Activated T-helper 1 cell treated with Interleukin-2 at 50 U/mL for 16 hours (primary cell): ENCODE measurements at regions not wholly inside any gene's neighbourhood (a gene's known extent, or its start where the extent isn't known, plus 50 kb on each side); places are given as distances from the start of the nearest gene placed in this dataset.
"Not testable (repeated sequence)": the region's sequence is repeated elsewhere in the genome, so short reads cannot be mapped to it uniquely, and the experiment has no call there.

Source experiments
- DNase-seq: peaks from one replicate; pipeline ENCODE4 v3.0.0-alpha.2; 2020; ENCODE audit warnings: low read depth

DNA sequence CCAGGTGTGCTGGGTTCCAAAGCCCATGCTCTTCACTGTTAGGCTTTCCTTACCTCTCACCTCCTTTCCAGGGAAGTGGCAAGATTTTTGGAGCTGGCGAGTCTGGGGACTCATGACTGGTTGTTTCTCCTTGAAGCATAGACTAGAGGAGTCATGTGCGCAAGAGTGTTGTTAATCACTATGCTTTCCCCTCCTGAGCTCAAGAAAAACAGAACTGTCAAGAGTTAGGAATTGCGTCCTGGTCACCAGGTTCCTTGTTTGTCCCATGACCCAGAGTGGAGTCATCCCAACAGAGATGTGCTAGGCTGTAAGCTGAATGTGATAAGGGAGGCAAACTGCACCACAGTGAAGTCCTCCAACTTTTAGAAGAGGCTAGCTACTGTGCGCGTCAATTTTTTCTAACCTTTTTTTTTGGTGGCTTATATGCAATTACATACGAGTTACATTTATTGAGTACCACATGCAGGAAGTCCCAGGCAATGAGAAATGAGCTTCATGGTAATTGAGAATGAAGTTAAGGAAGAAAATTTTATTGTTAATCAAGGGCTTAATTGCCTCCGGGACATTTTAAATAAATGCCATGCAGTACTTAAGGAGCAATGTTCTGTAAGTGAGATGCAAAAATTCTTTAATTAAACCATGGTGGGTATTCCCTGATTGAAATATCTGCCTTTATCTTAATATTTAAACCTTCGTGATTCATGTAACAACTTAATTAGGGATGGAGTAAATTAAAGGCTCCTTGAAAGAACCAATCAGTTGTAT is 233.9 kb downstream of the ZIC5 start:
- no peak for DNase-seq

DNA sequence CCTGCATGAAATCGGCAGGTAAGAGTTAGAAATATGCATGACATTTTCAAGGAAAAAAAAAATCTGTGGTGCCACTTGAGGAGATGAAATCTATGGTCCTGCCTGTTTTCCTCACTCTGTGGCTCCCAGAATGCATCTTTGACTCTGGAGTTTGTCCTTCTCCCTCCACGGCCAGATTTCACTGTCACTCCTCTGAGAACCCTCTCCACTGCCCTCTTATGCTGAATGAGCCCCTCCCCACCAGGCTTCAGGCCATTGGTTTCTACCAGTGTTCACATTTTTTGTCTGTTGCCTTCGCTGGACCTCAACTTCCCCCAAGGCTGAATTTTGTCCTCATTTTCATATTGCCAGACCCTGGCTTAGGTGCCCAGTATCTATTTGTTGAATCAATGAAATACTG is 235.0 kb downstream of the ZIC5 start:
- DNase-seq, result no peak

DNA sequence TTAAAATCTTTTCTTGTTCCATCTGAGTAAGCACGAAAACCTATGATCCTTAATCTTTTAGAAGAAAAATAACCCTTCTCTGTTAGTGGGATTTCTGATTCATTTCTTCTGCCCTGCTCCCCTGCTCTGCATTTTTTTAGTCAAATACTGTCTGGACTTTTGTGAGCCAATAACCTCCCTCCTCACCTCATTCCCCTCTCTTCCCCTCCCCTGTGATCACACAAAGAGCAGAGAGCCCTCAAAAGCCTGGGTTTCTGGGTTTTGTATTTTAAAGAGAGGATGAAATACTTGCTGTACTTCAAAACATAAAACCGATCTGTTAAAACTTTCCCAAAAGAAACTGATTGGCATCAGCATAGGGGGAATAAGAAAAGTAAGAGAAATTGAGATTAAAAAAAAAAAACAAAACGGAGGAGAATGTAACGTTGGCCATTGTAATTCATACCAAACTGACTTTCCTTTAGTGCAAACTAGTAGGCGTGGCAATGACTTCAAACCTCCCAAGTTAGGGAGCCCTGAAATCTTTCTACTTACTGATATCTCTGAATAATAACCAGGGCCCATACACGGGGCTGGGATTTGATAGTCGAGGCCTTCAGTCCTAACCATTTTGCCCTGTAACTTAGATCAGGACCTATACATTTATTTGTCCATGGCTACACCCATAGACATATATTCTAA is 232.9 kb downstream of the TM9SF2 start:
- DNase-seq, result no peak

DNA sequence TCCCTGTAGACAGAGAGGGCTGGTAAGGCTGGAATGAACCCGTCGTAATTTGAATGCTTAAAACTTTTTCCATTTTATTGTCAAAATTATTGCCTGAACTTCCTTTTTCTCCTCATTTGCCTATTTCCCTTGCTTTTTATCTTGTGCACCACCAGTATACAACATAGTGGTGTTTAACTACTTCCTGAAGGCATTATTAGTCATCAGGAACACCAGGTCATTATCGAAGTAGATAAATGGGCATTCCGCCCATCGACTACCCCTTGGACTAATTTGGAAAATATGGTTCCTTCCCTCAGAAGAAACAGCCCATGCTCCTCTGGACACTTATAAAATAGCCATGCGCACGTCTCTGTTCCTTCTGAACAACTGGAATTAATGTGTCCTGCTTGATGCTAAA is 232.1 kb downstream of the TM9SF2 start:
- no peak for DNase-seq

DNA sequence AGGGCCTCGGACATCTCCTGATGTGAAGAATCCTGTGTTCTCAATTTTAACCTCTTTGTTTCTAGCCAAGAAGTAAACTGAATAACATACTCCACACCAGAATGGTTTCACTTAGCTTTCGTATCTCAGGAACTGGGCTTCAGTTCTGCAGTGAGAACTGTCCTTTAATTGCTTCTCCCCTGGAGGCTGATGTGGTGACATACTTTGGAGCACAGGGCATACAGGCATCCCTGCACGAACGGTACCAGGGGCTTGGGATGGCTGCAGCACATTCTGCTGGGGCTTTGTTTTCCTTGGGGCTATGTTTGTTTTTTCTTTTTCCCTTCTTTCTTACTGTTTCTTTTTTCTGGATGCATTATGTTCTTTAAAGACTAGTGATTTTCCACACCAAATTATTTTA is 230.5 kb downstream of the TM9SF2 start:
- no peak for DNase-seq

DNA sequence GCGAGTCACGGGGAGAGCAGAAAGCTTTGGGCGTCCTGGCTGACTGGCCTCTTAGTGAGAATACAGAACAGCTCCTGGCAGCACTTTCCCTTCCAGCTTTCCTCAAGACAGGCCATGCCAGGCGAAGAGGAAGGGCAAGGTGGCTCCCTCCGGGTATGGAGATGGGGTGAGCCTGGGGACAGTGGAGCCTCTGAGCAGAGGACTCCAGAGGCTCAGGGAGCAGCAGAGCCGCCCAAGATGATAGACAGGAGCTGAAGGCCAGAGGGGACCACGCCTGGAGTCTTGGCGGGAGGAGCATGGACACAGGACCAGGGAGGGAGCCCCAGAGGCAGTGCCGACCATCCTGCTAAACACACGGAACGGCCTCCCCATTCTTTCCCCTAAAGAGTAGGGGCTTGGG is 229.1 kb downstream of the TM9SF2 start:
- no peak for DNase-seq

DNA sequence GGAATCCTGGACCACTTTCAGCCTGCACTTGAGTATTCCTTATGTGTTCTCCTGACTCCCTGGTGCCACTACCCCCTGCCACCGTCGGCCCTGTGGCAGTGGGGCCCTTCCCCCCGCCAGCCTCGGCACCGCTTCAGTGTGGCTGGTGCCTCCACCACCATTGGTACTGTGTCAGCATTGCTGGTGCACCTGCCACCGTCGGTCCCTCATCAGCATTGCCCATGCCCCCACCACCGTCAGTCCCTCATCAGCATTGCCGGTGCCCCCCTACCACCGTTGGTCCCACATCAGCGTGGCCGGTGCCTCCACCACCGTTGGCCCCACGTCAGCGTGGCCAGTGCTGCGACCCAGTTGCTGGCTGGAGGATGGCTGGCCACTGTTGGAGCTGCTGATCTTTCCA is 228.5 kb downstream of the TM9SF2 start:
- DNase-seq, result no peak

DNA sequence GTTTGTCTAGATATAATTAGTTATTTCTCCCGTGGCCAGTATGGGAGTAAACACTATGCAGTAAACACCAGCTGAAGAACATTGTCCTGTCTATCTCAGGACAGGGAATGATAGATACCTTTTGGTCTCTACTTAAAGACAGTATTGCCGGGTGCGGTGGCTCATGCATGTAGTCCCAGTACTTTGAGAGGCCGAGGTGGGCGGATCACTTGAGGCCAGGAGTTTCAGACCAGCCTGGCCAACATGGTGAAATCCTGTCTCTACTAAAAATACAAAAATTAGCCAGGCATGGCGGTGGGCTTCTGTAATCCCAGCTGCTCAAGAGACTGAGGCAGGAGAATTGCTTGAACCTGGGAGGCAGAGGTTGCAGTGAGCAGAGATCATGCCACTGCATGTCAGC is 226.4 kb downstream of the TM9SF2 start:
- DNase-seq, result not testable (repeated sequence)

DNA sequence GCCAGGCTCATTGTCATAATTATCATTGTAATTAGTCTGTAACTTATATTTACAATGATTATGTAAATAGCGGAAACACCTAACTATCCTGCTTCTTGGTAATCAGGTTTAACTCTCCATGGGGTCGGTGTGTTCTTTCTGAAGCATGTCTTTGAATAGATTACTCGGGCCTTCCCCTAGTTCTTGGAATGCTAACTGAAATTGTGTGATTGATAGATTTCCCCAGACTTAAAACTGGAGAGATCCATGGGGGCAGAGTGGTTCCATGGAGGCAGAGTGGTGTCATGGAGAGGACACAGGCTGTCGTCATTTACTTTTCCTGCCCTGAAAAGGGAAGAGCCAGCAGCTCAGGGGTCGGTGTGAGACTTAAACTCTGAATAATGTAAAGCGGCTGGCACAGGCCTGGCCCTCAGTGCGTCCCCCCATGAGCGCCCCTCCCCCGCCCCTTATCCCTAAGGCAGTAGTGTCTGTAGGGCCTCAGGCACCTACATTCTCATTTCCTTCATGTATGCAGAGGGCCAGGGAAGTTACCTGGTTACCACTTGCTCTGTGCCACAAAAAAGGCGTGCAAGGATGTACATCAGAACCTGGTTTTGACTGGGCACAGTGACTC is 225.1 kb downstream of the TM9SF2 start:
- DNase-seq, result no peak

DNA sequence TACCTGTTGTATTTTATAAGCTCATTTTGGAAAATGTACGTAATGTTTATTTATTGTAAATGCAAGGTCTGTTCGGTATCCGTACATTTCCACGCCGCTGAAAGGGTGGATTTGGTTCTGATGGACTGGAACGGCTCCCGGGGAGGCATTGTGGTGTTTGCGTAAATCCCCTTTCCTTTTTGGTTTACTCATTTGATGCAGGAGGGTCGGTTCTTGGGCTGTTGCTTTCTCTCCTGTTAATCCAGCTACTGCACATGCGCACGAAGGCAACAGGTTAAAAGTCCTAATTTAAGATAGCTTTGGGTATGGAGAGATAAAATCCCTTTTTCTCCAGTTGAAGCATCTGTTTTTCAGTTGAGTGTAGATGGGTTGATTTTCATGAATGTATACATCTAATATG is 224.4 kb downstream of the TM9SF2 start:
- no peak for DNase-seq

DNA sequence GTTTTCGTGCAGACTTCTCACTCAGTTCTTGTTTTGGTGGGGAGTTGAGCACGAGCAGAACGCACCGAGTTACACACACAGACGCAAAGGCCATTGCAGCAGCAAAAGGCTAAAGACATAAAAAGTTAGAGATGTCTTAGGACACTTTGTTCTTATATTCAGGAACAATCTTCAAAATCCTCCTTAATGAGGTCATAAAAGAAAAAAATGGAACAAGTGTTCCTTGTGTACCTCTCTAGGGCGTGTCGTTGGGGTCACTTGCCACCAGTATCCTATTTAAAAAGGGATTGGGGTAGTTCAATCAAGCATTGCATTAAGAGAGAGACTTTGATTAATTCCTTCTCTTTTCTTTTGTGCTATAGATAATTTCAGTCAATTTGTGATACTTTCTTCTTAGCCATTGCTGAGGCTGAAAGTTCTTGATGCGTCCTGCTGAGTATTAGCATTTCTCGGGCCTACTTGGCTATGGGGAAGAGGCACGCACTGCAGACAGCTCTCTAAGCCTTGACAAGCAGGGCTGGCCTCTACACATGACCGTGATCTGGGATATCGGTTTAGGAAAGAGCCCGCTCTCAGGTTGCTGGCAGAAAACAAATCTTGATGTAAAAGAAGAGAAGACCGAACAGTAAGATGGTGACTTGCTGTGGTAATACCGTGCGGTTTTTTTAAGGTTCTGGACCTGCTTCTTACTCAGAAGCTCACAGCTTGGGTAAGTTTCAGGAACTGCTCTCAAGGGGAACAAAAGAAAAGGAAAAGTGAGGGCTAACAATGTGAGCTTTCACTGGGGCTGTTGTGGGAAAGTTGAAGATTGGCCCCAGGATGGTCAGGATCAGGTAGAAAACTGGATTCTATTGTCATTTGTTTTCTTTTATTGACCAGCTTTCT is 223.6 kb downstream of the TM9SF2 start:
- no peak for DNase-seq

DNA sequence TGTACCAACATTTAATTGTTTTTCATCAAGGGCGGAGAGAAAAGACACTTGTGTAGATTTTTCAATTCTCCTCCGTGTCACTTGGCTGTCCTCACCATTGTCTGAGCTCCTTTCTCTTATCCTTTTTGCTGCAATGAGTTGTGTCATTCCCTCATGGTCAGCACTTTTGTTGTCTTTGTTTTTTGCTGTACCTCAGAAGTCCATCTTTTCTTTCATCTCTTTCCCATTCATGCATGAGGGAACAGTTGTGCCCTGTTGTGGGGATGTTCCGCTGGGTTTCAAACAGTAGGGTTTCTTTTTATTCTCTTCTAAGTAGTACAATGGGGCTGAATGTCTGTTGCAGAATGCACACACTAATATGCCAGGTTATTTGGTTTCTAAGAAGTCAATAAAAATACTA is 222.6 kb downstream of the TM9SF2 start:
- no peak for DNase-seq

DNA sequence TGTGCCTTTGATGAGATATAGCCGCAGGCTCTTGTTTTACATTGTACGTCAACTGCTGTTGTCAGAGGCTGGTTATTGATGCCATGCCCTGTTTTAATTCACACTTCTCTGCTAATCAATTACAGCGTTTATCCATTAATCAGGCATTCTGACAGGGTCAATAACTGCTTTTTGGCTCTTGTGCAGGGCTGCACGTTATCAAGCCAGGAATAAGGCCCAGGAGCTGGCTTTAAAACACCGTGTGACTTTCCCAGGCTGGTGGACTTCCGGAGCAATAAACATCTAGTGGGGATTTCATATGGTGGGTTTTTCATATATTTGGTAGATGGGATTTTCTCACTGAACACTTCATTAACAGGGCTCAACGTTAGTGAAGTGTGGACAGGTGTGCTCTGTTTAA is 221.7 kb downstream of the TM9SF2 start:
- no peak for DNase-seq

DNA sequence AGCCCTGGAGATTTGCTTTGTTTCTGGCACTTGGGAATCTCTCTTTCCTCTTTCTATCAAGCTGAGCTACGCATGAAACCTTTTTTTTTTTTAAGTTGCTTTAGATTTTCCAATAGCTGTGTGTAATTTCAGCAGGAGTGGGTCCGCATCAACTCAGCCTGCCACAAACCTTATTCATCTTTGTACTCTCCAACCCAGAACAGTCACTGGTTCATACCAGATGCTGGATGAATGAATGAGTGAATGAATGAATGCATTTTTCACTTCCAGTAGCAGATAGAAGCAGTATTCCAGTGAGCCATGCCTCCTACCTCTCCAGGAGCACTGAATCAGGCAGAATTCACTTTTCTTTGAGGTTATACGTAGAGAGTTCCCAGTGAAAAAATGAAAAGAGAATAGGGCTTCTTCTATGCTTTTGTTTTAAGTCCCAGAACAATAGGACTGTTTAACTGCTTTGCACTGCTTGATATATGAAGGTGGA is 221.1 kb downstream of the TM9SF2 start:
- no peak for DNase-seq

DNA sequence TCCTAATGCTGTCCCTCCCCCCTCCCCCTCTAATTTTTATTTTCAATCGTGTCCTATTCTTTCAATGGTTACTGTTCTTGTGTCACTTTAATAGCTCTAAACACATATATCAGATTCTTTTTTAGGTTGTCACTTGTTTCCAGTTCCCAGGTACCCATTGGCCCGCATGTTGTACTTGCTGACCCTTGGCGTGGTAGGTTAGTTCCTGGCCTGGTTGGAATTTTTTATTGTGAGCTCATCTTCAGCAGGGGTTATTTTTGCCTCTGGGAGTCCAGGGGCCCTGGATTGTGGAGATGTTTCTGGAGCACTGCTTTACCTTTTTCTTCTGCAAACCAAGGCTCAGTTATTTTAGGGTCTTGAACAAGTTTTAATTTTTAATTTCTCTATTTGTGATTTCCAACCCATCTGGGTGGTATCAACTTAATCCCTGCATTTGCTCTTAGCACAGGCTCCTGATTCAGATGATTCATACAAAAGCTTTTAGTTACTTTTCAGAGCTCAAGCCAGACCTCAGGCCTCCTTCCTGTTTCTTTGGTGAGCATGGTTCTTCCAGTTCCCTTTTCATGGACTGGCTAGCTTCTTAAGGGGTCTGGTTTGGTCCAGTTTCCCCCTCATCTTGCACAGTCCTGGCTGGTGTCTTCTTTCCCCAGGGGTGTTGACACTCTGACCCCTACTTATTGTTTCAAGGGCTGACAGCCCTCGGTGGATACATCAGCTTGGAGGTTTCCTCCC is 220.5 kb downstream of the TM9SF2 start:
- no peak for DNase-seq

DNA sequence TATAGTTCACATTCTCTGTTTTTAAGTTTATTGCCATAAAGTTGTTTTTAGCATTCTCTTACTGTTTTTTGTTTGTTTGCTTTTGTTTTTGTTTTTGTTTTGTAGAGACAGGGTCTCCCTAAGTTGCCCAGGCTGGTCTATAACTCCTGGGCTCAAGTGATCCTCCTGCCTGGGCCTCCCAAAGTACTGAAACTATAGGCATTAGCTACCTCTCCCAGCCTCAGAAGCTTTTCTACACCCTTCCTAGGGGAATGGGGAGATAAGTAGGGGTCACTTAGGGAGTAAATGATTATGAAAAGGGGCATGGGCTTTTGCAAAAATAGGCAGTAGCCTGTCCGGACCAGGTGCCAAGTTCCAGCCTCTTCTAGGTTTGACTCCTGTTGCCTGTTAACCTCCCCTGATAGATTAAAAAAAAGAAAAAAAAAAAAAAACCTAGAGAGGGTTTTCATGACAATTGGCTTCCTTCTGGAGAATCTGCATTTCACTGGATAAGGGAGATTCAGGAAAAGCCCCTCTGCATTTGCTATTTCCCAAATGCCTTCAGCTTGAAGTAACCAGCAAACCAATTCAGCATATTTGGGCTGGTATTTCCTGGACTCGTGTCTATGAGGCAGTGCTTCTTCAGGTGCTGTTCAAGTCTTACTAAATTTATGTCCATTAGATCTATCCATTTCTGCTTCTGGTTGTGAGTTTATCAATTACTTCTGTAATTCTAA is 216.8 kb downstream of the TM9SF2 start:
- DNase-seq, result no peak

DNA sequence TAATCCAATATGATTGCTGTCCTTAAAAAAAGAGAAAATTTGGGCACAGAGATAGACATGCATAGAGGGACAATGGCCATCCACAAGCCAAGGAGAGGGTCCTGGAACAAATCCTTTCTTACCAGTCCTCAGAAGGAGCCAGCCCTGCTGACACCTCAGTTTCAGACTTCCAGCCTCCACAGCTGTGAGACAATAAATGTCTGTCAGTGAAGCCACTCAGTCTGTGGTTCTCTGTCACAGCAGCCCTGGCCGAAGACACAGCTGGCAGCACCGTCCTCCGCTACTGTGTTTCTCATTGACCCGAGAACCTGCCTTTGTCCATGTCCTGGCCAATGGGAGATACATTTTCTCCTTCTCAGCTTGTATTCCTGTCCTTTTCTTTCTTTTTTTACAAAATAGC is 207.9 kb downstream of the TM9SF2 start:
- no peak for DNase-seq

DNA sequence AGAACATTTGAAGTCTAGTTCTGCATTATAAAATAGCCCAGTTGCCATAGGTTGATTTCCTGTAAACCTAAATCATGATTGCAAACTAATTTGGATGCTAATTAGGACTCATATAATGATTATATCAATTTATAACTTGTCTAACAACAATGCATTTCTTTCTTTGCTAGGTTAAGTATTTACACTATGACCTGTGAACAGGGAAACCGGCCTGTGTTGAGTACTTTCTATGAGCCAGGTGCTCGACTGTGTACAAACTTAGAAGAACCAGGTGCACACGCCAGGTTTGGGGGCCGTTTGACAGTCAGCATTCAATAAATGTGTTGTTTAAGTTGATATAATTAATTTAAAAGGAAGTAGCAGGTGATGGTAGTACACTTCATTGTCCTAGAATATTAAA is 203.1 kb downstream of the TM9SF2 start:
- DNase-seq, result no peak

DNA sequence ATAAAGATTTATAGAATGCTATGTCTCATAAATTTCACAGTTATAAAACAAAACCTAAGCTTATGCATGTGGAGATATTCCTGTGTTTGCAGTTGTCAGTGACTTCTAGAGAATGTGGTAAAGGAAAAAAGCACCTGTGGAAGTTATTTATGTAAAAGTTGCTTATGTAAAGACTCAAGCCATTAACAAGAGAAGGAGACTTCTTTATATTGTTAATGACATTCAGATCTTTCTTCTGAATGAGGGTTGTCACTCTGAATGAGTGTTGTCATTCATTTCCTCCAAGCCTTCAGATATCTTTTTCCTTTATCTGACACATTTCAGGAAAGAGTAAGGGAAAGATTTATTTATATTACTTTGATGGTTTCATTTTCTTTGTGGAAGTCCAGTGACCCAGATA is 202.6 kb downstream of the TM9SF2 start:
- no peak for DNase-seq

DNA sequence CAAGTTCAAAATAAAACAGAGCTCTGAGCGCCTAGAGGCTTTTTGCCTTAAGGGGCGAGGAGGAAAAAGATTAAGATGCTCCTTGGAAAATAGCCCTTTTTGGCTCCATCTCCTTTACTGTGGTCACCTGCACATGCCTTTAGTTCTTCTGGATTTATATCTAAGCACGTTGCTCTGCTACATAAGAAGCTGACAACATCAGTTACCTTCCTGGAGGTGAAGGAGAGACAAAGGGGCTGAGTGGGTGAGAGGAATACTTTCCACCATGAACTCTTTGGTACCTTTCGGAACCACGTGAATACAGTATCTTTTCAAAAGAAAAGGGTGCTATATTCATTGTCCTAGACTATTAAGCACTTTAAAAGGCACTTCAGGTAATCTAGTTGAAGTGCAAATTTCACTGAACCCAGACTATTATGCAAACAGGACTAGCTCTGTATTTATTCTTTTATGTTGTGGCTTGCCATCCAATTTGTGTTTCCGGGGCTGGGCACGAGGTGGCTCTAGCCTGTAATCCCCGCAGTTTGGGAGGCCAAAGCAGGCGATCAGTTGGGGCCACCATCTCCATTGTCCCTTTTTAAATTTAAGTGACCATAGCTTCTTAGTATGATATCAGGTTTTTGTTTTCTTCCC is 201.5 kb downstream of the TM9SF2 start:
- DNase-seq, result no peak

DNA sequence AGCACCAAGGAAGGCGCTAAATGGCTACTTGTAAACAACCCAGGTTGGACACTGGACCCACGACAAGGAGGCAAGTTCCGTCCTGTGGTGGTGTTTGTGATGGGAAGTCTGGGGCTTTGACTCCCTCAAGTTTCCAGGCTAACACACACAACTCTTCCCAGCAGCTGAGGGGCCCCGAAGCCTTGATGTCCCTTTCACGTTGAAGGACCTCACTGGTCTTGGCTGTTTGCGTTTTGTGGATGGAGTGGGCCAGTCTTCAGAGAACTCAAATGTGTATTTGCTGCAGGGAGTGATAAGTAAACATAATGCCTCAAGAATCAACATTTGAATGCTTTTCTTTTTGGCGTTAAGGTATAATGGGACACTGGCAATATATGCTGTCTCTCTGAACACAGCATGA is 199.2 kb downstream of the TM9SF2 start:
- no peak for DNase-seq
